Fibroblast of peridontal ligament (primary cell): ENCODE measurements at regions not wholly inside any gene's neighbourhood (a gene's known extent, or its start where the extent isn't known, plus 50 kb on each side); places are given as distances from the start of the nearest gene placed in this dataset.
"Not testable (repeated sequence)": the region's sequence is repeated elsewhere in the genome, so short reads cannot be mapped to it uniquely, and the experiment has no call there.

Experiments
- DNase-seq: peaks from one replicate; pipeline ENCODE4 v3.0.0-alpha.2; 2010; ENCODE audit errors: extremely low read depth

DNA sequence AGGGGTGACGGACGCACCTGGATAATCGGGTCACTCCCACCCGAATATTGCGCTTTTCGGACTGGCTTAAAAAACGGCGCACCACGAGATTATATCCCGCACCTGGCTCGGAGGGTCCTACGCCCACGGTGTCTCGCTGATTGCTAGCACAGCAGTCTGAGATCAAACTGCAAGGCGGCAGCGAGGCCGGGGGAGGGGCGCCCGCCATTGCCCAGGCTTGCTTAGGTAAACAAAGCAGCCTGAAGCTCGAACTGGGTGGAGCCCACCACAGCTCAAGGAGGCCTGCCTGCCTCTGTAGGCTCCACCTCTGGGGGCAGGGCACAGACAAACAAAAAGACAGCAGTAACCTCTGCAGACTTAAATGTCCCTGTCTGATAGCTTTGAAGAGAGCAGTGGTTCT is 294.9 kb upstream of the DIO3 start:
- not testable (repeated sequence) for DNase-seq

GRCh38 chr14:101273091-101273490 is 288.2 kb upstream of the DIO3 start:
- no peak for DNase-seq

DNA sequence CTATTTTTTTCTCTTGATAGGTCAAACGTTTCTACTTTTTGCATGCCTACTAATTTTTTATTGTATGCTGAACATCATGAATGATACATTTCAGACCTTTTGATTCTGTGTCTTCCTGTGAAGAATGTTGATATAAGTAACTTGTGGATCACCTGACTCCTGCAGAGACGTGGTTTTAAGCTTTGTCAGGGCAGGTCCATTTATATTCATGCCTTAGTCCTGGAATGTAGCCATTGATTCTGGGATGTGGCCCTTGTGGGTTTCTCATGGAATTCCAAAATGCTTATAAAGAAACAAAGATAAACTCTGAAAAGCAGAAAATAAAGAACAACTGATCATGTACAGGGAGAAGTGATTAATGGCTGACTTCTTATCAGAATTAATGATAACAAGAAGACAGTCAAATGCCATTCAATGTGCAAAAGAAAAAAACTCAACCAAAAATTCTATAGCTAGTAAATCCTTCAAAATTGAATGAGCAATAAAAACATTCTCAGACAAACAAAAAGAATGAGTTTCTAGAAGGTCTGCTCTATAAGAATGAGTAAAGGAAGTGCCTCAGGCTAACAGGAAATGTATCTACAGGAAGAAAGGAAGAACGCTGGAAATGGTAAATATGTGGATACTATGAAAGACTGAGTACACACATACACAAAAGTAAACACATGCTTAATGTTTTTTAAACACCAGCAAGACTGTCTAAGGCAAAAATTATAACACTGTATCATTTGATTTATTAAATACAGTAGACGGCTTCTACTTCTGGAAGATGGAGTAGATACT is 284.8 kb upstream of the DIO3 start:
- no peak for DNase-seq

DNA sequence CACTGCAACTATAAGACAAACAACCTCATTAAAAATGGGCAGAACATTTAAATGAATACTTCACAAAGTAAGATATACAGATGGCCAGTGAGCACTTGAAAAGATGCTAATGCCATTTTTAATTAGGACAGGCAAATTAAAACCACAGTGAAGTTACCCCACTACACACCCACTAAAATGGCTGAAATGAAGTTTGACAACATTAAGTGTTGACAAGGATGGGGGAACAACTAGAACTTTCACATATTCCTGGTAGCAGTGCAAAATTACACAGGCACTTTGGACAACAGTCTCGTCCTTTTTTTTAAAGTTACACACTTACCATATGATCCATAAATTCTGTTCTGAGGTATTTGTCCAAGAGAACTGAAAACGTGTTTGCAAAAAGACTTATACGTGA is 278.9 kb upstream of the DIO3 start:
- DNase-seq: no peak

DNA sequence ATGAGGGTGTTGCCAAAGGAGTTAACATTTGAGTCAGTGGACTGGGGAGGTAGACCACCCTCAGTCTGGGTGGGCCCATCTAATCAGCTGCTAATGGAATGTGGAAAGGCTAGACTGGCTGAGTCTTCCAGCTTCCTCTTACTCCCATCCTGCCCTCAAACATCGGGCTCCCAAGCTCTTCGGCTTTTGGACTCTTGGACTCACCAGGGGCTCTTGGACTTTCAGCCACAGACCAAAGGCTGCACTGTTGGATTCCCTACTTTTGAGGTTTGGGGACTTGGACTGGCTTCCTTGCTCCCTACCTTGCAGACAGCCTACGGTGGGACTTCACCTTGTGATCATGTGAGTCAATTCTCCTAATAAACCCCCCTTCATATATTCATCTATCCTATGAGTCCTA is 276.6 kb upstream of the DIO3 start:
- DNase-seq: no peak

DNA sequence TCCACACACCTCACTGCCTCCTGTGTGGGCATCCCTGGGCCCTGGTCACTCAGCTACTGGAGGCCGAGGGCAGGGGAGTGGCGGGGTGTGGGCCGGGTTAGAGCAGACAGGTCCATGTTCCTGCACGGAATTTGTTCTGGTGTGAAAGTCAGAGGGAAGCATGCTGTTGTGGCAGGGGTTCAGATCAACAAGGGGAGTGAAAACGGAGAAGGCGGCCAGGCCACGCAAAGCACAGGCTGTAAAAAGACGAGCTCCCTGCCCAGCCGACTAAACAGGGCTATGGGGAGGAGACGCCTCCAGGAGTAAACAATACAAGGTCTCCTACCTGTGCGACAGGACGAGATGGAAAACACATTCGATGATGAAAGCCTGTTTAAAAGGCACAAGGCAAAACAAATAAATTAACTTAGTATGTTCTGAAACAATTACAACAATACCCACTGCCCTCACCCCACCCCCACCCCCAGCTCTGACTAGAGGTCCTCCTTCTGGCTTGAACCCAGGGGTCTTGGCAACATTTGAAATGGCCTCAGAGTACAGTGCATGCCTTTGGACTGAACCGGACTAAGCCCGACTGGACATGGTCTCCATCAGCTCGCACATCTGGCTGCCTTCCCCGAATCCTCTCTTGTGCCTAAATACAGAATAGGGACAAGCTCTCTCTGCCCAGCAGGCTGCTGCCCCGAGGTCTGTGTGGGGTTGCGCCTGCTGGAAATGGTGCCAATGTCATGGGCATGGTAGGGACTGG is 274.9 kb upstream of the DIO3 start:
- no peak for DNase-seq

DNA sequence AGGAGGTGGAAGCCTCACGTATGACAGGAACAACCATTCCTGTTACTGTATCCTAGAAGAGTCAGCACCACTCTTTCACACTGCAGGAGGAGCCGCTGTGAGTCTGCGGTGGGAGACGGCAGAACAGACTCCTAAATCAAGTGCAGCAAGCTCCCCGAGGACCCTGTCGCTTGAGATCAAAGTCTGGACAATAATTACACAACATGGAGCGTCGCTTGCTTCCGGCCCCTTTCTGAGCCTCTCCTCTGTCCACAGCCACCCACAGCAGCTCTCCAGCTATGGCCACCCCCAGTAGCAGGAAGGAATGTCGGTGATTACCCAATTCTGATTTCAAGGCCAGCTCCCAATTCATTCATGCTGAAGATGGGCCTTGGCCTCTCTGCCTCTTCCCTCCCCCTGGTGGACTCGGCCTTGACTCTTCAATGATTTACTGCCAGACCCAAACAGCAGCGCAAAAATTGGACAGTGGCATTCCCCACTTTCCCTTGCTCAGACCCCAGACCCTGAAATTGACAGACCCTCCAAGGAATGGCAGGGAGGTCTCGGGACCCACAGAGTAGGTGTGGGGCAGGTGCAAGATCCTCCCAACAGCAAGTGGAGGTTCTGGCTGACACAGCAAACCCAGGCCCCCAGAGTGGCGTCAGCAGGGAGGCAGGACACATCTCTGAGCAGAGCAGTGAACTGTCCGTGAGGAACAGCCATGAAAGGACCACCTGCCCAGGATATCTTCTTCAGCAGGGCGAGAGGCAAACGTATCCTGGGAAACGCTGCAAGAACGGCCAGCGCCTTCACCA is 272.7 kb upstream of the DIO3 start:
- no peak for DNase-seq

GRCh38 chr14:101289230-101289690 is 272.0 kb upstream of the DIO3 start:
- DNase-seq: no peak

GRCh38 chr14:101289911-101290310 is 271.4 kb upstream of the DIO3 start:
- DNase-seq: no peak

- no peak for DNase-seq
Measured at GRCh38 chr14:101290611-101291010, 270.7 kb upstream of the DIO3 start.

DNA sequence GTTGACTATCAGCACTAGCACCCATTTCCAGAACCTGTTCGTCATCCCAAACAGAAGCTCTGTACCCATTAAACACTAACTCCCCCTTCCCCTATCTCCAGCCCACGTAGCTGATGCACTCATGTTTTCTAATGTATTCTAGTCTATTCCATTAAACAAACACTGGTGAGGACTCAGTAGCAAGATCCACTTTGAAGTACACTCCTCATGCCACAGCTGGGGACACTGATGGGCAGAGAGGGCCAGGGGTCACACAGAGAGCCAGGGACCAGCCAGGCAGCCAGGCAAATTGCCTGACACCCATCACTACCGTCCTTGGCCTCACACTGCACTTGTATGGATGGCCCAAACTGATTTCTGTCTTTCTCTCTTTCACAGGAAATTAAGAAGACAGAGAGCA is 269.9 kb upstream of the DIO3 start:
- no peak for DNase-seq

DNA sequence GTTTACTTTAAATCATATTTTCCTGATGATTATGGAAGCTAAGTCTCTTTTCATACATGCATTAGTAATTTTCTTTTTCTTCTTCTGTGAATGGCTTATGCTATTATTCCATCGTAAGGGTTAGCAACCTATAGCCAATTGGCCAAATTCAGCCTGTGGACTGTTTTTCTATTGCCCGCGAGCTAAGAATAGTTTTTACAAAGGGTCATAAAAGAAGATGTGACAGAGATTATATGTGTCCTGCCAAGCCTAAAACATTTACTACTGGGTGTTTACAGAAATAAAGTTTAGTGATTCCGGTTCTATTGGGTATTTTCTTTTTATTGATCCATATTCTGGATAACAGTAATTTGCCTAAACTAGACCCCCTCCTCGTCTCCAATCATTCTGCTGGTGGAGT is 268.8 kb upstream of the DIO3 start:
- no peak for DNase-seq

DNA sequence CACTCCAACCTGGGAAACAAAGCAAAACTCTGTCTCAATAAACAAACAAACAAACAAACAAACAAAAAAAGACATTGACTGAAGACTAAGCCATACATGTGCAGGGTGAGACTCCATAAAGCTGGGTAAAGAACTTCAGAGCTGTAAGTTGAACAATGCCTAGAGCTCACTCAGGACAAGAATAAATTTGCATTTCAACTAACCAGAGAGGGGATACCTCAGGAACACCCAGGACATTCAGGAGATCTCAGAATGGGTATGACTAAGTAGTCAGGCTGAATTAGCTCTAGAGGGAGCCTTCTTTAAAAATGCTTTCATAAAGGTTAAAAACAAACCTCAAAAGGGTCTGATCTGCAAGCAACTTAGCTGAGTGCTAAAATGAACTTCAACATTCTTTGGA is 267.7 kb upstream of the DIO3 start:
- DNase-seq: no peak

- no peak for DNase-seq
Measured at GRCh38 chr14:101294136-101294535, 267.2 kb upstream of the DIO3 start.

GRCh38 chr14:101299781-101300180 is 261.5 kb upstream of the DIO3 start:
- DNase-seq: not testable (repeated sequence)

- DNase-seq: no peak
Measured at GRCh38 chr14:101301011-101301410, 260.3 kb upstream of the DIO3 start.

GRCh38 chr14:101307162-101307561 is 254.1 kb upstream of the DIO3 start:
- not testable (repeated sequence) for DNase-seq

DNA sequence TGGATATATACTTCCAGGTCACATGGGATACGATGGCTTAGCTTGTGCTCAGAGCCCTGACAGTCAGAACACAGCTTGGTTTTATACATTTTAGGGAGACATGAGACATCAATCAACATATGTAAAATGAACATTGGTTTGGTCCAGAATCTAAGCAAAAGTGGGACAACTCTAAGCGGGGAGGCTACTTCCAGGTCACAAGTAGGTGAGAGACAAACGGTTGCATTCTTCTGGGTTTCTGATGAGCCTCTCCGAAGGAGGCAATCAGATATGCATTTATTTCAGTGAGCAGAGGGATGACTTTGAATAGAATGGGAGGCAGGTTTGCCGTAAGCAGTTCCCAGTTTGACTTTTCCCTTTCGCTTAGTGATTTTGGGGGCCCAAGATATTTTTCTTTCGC is 250.1 kb upstream of the DIO3 start:
- not testable (repeated sequence) for DNase-seq

DNA sequence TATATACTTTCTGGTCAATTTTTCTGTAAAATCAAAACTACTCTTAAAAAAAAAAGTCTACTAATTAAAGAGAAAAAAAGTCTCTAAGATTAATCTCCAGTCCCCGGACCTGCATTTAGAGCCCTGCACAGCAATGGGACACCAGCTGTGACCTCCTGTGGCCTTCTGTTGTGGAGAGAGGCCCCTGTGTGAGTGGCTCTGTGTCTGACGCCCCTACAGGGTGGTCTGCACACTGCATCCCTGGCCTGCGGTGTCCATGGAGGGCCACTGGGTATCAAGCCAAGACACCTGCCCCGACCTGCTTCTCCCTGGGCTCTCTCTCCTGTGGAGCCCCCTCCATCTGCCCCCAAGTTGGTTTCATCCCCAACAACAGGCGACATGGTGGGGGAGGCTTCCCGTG is 248.0 kb upstream of the DIO3 start:
- DNase-seq: no peak

DNA sequence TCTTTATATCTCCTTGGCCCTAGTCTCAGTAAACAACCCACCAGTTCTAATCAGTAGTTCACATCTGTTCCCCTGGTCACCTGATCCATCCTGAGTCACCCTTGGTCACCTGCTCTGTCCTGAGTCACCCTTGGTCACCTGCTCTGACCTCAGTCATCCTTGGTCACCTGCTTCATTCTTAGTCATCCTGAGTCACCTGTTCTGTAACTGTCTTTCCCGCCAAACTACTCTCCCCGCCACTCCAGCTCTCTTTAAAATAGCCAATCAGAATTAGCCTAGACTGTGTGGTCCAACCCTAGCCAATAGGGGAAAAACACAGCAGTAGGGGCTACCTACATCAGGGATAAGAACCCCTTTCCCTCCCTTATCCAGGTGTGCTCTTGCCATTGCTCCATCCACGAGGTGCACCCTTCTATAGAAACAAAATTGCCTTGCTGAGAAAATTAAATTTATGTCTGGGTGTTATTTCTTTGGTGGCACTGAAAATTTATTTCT is 245.4 kb upstream of the DIO3 start:
- DNase-seq: no peak

GRCh38 chr14:101318271-101318670 is 243.0 kb upstream of the DIO3 start:
- DNase-seq: no peak

GRCh38 chr14:101320396-101320795 is 240.9 kb upstream of the DIO3 start:
- DNase-seq: no peak
